Stimulated activated CD4-positive, alpha-beta T cell treated with anti-CD3 and anti-CD28 coated beads, Interleukin-12 subunit alpha, Interleukin-12 subunit beta, amount 100 ng/mL, for 48 hours (primary cell): ENCODE measurements at regions not wholly inside any gene's neighbourhood (a gene's known extent, or its start where the extent isn't known, plus 50 kb on each side); places are given as distances from the start of the nearest gene placed in this dataset.

ENCODE experiments used
- DNase-seq, 3 donors: peaks; one replicate each; pipeline ENCODE4 v3.0.0-alpha.2; 2020; ENCODE audit warnings: low read depth in 2 of 3, low spot score in 1 of 3

GRCh38 chr12:24062642-24063245 is 113.3 kb upstream of the SOX5 start:
- DNase-seq: no peak

- no peak for DNase-seq
These were observed 110.6 kb upstream of the SOX5 start for GRCh38 chr12:24060089-24060488.

GRCh38 chr12:24057920-24058476 is 108.5 kb upstream of the SOX5 start:
- DNase-seq: no peak

- DNase-seq: no peak
These were observed 106.3 kb upstream of the SOX5 start for GRCh38 chr12:24055747-24056146.

- no peak for DNase-seq
These were observed 104.9 kb upstream of the SOX5 start for GRCh38 chr12:24054416-24054815.

GRCh38 chr12:24049728-24050127 is 100.3 kb upstream of the SOX5 start:
- DNase-seq: no peak

- no peak for DNase-seq
These were observed 99.6 kb upstream of the SOX5 start for GRCh38 chr12:24049101-24049500.

GRCh38 chr12:24048446-24048845 is 99.0 kb upstream of the SOX5 start:
- DNase-seq: no peak

- no peak for DNase-seq
These were observed 97.9 kb upstream of the SOX5 start for GRCh38 chr12:24047326-24047725.

GRCh38 chr12:24045816-24046257 is 96.4 kb upstream of the SOX5 start:
- DNase-seq: no peak

- no peak for DNase-seq
These were observed 95.7 kb upstream of the SOX5 start for GRCh38 chr12:24044941-24045703.

- DNase-seq: no peak
These were observed 93.2 kb upstream of the SOX5 start for GRCh38 chr12:24042651-24043050.

- DNase-seq: no peak
These were observed 89.6 kb upstream of the SOX5 start for GRCh38 chr12:24039113-24039525.

- no peak for DNase-seq
These were observed 88.9 kb upstream of the SOX5 start for GRCh38 chr12:24038211-24038997.

GRCh38 chr12:24036438-24037216 is 87.2 kb upstream of the SOX5 start:
- no peak for DNase-seq

- no peak for DNase-seq
These were observed 85.4 kb upstream of the SOX5 start for GRCh38 chr12:24034894-24035293.

- DNase-seq: no peak
These were observed 84.7 kb upstream of the SOX5 start for GRCh38 chr12:24034160-24034559.

- no peak for DNase-seq
These were observed 77.9 kb upstream of the SOX5 start for GRCh38 chr12:24027352-24027751.

GRCh38 chr12:24025153-24025798 is 75.8 kb upstream of the SOX5 start:
- no peak for DNase-seq

- no peak for DNase-seq
These were observed 73.6 kb upstream of the SOX5 start for GRCh38 chr12:24023081-24023480.

GRCh38 chr12:24021164-24021502 is 71.7 kb upstream of the SOX5 start:
- no peak for DNase-seq
